HEK293T (cell line): ENCODE measurements at regions not wholly inside any gene's neighbourhood (a gene's known extent, or its start where the extent isn't known, plus 50 kb on each side); places are given as distances from the start of the nearest gene placed in this dataset.

Experiments used
- CTCF ChIA-PET: fragments of 350-600 bp; formaldehyde crosslinking; extraction: SDS; loops from one replicate; lab custom pipeline; 2021; ENCODE audit warnings: antibody characterized with exemption, inconsistent platforms; lab: Yijun Ruan, JAX
- POLR2A ChIA-PET: fragments of 350-600 bp; formaldehyde crosslinking; extraction: SDS; loops from one replicate; lab custom pipeline; 2020; ENCODE audit warnings: antibody characterized with exemption, inconsistent platforms; lab: Yijun Ruan, JAX
- DNase-seq: peaks from one replicate; pipeline ENCODE4 v3.0.0; 2012; ENCODE audit warnings: mixed read lengths; ENCODE audit errors: extremely low spot score
- ARNT ChIP-seq: fragments of 450-650 bp; IDR thresholded peaks from 2 replicates; pipeline ENCODE4 v1.6.1; 2017; ENCODE audit warnings: mild to moderate bottlenecking
- BHLHE40 ChIP-seq: fragments of 450-650 bp; IDR thresholded peaks from 2 replicates; pipeline ENCODE4 v1.6.1; 2016; ENCODE audit warnings: mild to moderate bottlenecking, moderate library complexity, borderline replicate concordance
- CTBP1 ChIP-seq: fragments of 450-650 bp; IDR thresholded peaks from 2 replicates; pipeline ENCODE4 v1.6.1; 2016; ENCODE audit warnings: borderline replicate concordance
- ELF4 ChIP-seq: fragments of 450-650 bp; IDR thresholded peaks from 2 replicates; pipeline ENCODE4 v1.6.1; 2017; ENCODE audit warnings: antibody characterized with exemption
- FOXA1 ChIP-seq: fragments of 450-650 bp; IDR thresholded peaks from 2 replicates; pipeline ENCODE4 v1.6.1; 2016; ENCODE audit warnings: mild to moderate bottlenecking
- FOXK2 ChIP-seq: fragments of 450-650 bp; IDR thresholded peaks from 2 replicates; pipeline ENCODE4 v1.6.1; 2016; ENCODE audit warnings: mild to moderate bottlenecking
- FOXM1 ChIP-seq: fragments of 450-650 bp; IDR thresholded peaks from 2 replicates; pipeline ENCODE4 v1.6.1; 2017; ENCODE audit warnings: mild to moderate bottlenecking, borderline replicate concordance
- HDGF ChIP-seq: fragments of 450-650 bp; IDR thresholded peaks from 2 replicates; pipeline ENCODE4 v1.6.1; 2017; ENCODE audit warnings: antibody characterized with exemption, borderline replicate concordance
- L3MBTL2 ChIP-seq: fragments of 450-650 bp; conservative IDR thresholded peaks from 2 replicates; pipeline ENCODE4 v1.6.1; 2016; ENCODE audit warnings: mild to moderate bottlenecking
- LEF1 ChIP-seq: fragments of 450-650 bp; IDR thresholded peaks from 2 replicates; pipeline ENCODE4 v1.6.1; 2017; ENCODE audit warnings: mild to moderate bottlenecking, borderline replicate concordance
- NFRKB ChIP-seq: fragments of 450-650 bp; IDR thresholded peaks from 2 replicates; pipeline ENCODE4 v1.6.1; 2016; ENCODE audit warnings: mild to moderate bottlenecking, moderate library complexity
- SP1 ChIP-seq: fragments of 450-650 bp; IDR thresholded peaks from 2 replicates; pipeline ENCODE4 v1.6.1; 2017
- SUZ12 ChIP-seq: fragments of 450-650 bp; IDR thresholded peaks from 2 replicates; pipeline ENCODE4 v1.6.1; 2016; ENCODE audit warnings: mild to moderate bottlenecking
- TARDBP ChIP-seq: fragments of 450-650 bp; IDR thresholded peaks from 2 replicates; pipeline ENCODE4 v1.6.1; 2016
- ZNF384 ChIP-seq: fragments of 450-650 bp; IDR thresholded peaks from 2 replicates; pipeline ENCODE4 v1.6.1; 2016
- TF ChIP-seq, protein P1 (sequence below): fragments of 450-650 bp; IDR thresholded peaks from 2 replicates; pipeline ENCODE4 v1.6.1; 2016

DNA sequence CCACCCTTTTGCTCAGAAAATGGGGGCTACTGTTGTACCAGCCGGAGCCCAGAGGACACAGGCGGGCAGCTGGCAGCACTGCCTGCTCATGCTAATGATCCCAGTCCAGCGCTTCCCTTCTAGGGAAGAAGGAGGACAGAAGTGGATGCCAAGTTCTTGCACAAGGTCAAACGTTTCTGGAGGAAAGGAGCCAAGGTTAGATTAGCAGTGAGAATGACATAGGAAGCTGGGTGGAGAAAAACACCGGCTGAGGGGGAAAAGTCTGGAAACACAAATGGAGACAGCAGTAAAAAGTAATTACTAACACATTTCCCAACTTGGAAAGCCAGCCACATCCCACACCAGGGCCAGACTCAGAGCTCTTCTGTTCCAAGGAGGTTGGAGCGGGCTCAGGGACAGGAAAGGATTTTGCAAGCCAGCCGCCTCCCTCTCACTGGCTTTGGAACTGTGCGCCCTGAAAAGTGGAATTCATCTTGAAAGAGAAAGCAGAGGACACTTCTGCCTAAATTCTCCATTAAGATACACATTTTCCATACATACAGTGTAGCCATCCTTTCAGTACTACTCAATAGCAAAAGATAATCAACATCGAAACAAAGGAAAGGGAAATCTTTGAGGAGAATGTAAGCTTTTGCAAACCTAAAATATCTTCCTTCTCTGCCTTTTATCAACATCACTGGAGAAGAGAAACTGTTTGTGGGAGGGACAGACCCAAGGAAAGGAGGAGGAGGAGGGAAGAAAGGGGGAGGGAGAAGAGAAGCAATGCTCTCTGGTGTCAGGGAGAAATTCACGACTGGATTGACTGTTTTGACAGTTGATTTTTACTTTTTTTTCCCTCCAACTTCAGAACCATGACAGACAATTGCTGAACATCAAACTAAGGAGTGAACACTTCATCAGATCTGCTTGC lies 133.6 kb downstream of the CD47 start:
- TF ChIP-seq FOXK2 (no peak), SUZ12 (no peak)
- ChIA-PET CTCF (no interaction called here), POLR2A (no interaction called here)
- DNase-seq: no peak

DNA sequence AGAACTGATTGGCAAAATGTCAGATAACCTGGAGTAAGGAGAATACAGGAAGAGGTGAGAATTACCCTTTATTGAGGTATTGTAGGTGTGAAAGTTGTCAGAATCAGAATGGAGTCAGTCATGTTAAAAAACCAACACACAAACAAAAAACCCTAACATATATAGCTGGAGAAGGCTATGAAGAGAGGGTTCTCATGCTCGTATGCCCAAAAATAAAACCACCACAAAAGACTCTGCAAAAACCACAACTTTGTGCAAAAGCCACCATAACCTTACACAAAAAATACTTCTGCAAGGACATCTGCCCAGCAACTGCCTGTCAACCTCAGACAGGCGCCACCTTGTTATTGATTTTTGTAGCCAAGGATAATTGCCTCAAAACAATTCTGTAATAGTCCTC lies 136.0 kb downstream of the CD47 start:
- CTCF ChIA-PET: no interaction called here

GRCh38 chr3:107953722-107954121 lies 137.1 kb downstream of the CD47 start:
- TF ChIP-seq ARNT: no peak
- TF ChIP-seq BHLHE40: no peak
- TF ChIP-seq L3MBTL2: no peak
- TF ChIP-seq FOXM1: no peak
- TF ChIP-seq CTBP1: no peak
- no peak for TF ChIP-seq FOXK2
- no peak for TF ChIP-seq HDGF
- no peak for TF ChIP-seq NFRKB
- TF ChIP-seq TARDBP: no peak
- TF ChIP-seq SUZ12: no peak
- TF ChIP-seq, protein P1, sequence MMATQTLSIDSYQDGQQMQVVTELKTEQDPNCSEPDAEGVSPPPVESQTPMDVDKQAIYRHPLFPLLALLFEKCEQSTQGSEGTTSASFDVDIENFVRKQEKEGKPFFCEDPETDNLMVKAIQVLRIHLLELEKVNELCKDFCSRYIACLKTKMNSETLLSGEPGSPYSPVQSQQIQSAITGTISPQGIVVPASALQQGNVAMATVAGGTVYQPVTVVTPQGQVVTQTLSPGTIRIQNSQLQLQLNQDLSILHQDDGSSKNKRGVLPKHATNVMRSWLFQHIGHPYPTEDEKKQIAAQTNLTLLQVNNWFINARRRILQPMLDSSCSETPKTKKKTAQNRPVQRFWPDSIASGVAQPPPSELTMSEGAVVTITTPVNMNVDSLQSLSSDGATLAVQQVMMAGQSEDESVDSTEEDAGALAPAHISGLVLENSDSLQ: no peak
- TF ChIP-seq ELF4: no peak
- no peak for TF ChIP-seq FOXA1
- no peak for TF ChIP-seq ZNF384
- TF ChIP-seq LEF1: no peak
- no peak for TF ChIP-seq SP1
- DNase-seq: no peak
- POLR2A ChIA-PET: interaction anchor here (0.7 kb wide), 1 partner anchor 10 kb away, joined by 4 read pairs; no protein-coding TSS in a partner anchor
- CTCF ChIA-PET: no interaction called here

More for the DNA sequence above, 136.0 kb downstream of the CD47 start:
- no peak for DNase-seq
- POLR2A ChIA-PET: no interaction called here
- TF ChIP-seq LEF1: no peak
- TF ChIP-seq ZNF384: no peak
- no peak for TF ChIP-seq BHLHE40
- no peak for TF ChIP-seq HDGF
- TF ChIP-seq FOXA1: no peak
- TF ChIP-seq, protein P1: no peak
- TF ChIP-seq TARDBP: no peak
- no peak for TF ChIP-seq CTBP1
- no peak for TF ChIP-seq ELF4
- TF ChIP-seq FOXK2: no peak
- no peak for TF ChIP-seq L3MBTL2
- no peak for TF ChIP-seq FOXM1
- TF ChIP-seq SP1: no peak
- no peak for TF ChIP-seq SUZ12
- no peak for TF ChIP-seq ARNT
- TF ChIP-seq NFRKB: no peak

GRCh38 chr3:107951126-107951525 lies 139.7 kb downstream of the CD47 start:
- POLR2A ChIA-PET: no interaction called here
- CTCF ChIA-PET: no interaction called here
- no peak for TF ChIP-seq LEF1
- no peak for TF ChIP-seq FOXA1
- no peak for TF ChIP-seq CTBP1
- no peak for TF ChIP-seq FOXM1
- TF ChIP-seq ZNF384: no peak
- TF ChIP-seq, protein P1: no peak
- no peak for TF ChIP-seq HDGF
- no peak for TF ChIP-seq FOXK2
- no peak for TF ChIP-seq ELF4
- DNase-seq: no peak

DNA sequence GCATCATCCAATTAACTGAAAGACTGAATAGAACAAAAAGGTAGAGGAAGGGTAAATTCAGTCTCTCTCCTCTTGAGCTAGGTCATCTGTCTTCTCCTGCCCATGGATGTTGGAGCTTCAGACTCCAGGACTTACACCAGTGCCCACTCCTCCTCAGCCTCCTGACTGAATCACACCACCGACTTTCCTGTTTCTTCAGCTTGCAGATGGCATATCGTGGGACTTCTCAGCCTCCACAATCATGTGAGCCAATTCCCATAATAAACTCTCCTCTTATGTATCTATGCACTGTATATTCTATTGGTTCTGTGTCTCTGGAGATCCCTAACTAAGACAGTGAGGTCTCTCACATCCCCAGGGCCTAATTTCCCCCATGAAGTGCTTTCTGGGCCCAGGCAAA lies 140.4 kb downstream of the CD47 start:
- CTCF ChIA-PET: interaction anchor here (1.0 kb wide), 1 partner anchor 9 kb away, joined by 5 read pairs; no protein-coding TSS in a partner anchor
- TF ChIP-seq NFRKB (no peak), CTBP1 (no peak), FOXM1 (no peak), FOXK2 (no peak), BHLHE40 (no peak), ELF4 (no peak), TARDBP (no peak), LEF1 (no peak), SUZ12 (no peak), L3MBTL2 (no peak), SP1 (no peak), ZNF384 (no peak), HDGF (no peak), ARNT (no peak), FOXA1 (no peak)
- TF ChIP-seq, protein P1: no peak
- POLR2A ChIA-PET: no interaction called here
- no peak for DNase-seq
